COLO668 (cell line): ENCODE measurements at regions not wholly inside any gene's neighbourhood (a gene's known extent, or its start where the extent isn't known, plus 50 kb on each side); places are given as distances from the start of the nearest gene placed in this dataset.

Experiments used
- DNase-seq: peaks from one replicate; lab custom pipeline; 2025; ENCODE audit not compliant: unreplicated experiment; lab: John Stamatoyannopoulos, UW

- DNase-seq, result no peak
Measured at GRCh38 chr10:33753389-33753788, 418.9 kb upstream of the NRP1 start.

GRCh38 chr10:33749790-33750189 lies 415.3 kb upstream of the NRP1 start:
- DNase-seq, result no peak

GRCh38 chr10:33749067-33749735 lies 414.7 kb upstream of the NRP1 start:
- no peak for DNase-seq

GRCh38 chr10:33746836-33747268 lies 412.4 kb upstream of the NRP1 start:
- no peak for DNase-seq

GRCh38 chr10:33746186-33746585 lies 411.7 kb upstream of the NRP1 start:
- no peak for DNase-seq

- DNase-seq, result no peak
Measured at GRCh38 chr10:33743429-33743857, 409.0 kb upstream of the NRP1 start.

- no peak for DNase-seq
Measured at GRCh38 chr10:33739031-33739430, 404.6 kb upstream of the NRP1 start.

GRCh38 chr10:33735464-33735923 lies 401.0 kb upstream of the NRP1 start:
- no peak for DNase-seq

GRCh38 chr10:33734393-33735155 lies 400.1 kb upstream of the NRP1 start:
- DNase-seq, result no peak

- no peak for DNase-seq
Measured at GRCh38 chr10:33733058-33733457, 398.6 kb upstream of the NRP1 start.

- no peak for DNase-seq
Measured at GRCh38 chr10:33732161-33732680, 397.8 kb upstream of the NRP1 start.

GRCh38 chr10:33731322-33731721 lies 396.9 kb upstream of the NRP1 start:
- DNase-seq, result no peak

GRCh38 chr10:33725430-33725829 lies 391.0 kb upstream of the NRP1 start:
- DNase-seq, result no peak

GRCh38 chr10:33723181-33723580 lies 388.7 kb upstream of the NRP1 start:
- DNase-seq, result no peak

GRCh38 chr10:33722067-33722466 lies 387.6 kb upstream of the NRP1 start:
- no peak for DNase-seq

- DNase-seq, result no peak
Measured at GRCh38 chr10:33721509-33721908, 387.0 kb upstream of the NRP1 start.

- no peak for DNase-seq
Measured at GRCh38 chr10:33720161-33720560, 385.7 kb upstream of the NRP1 start.

- DNase-seq, result no peak
Measured at GRCh38 chr10:33719005-33719703, 384.7 kb upstream of the NRP1 start.

GRCh38 chr10:33716501-33717267 lies 382.2 kb upstream of the NRP1 start:
- no peak for DNase-seq

GRCh38 chr10:33715303-33715975 lies 381.0 kb upstream of the NRP1 start:
- DNase-seq, result no peak
